CD14-positive monocyte (primary cell): ENCODE measurements at regions not wholly inside any gene's neighbourhood (a gene's known extent, or its start where the extent isn't known, plus 50 kb on each side); places are given as distances from the start of the nearest gene placed in this dataset.
"Not testable (repeated sequence)": the region's sequence is repeated elsewhere in the genome, so short reads cannot be mapped to it uniquely, and the experiment has no call there.

ENCODE experiments used
- DNase-seq, 3 donors: peaks; one replicate each; pipeline ENCODE4 v3.0.0-alpha.2; 2011 to 2022
- H2AFZ ChIP-seq: 2 replicates; pipeline ENCODE4 v1.6.0; 2012; ENCODE audit warnings: mild to moderate bottlenecking, low read depth, low read length, inconsistent platforms; ENCODE audit not compliant: insufficient read depth, poor library complexity, severe bottlenecking
- H3K27ac ChIP-seq, 2 donors: 1 replicate in 1 of 2; 2 replicates in 1 of 2; pipeline ENCODE4 v1.5.1; 2012 to 2013; ENCODE audit warnings: low read length in 2 of 2, control low read depth in 1 of 2, inconsistent platforms in 1 of 2, low read depth in 1 of 2, mild to moderate bottlenecking in 1 of 2
- H3K27me3 ChIP-seq, 2 donors: one replicate each; pipeline versions ENCODE4 v1.6.0 to v1.6.1; 2011 to 2013; ENCODE audit warnings: low read length in 2 of 2; ENCODE audit not compliant: control insufficient read depth in 2 of 2, insufficient read depth in 2 of 2
- H3K36me3 ChIP-seq, 2 donors: replicated peaks in 1 of 2; 1 replicate in 1 of 2; 2 replicates in 1 of 2; pipeline versions ENCODE4 v1.5.1 to v1.6.1; 2012 to 2013; ENCODE audit warnings: low read length in 2 of 2, control low read depth in 1 of 2, inconsistent platforms in 1 of 2, mild to moderate bottlenecking in 1 of 2; ENCODE audit not compliant: insufficient read depth in 2 of 2, control insufficient read depth in 1 of 2
- H3K4me1 ChIP-seq, 2 donors: 1 replicate in 1 of 2; 2 replicates in 1 of 2; pipeline versions ENCODE4 v1.5.1 to v1.6.1; 2012 to 2013; ENCODE audit warnings: low read length in 2 of 2, control low read depth in 1 of 2, inconsistent platforms in 1 of 2, mild to moderate bottlenecking in 1 of 2, moderate library complexity in 1 of 2; ENCODE audit not compliant: insufficient read depth in 2 of 2, control insufficient read depth in 1 of 2
- H3K4me2 ChIP-seq: replicated peaks from 2 replicates; pipeline ENCODE3; 2012; ENCODE audit warnings: low read length, moderate library complexity, mild to moderate bottlenecking; ENCODE audit not compliant: poor library complexity, severe bottlenecking; ENCODE audit errors: extremely low read depth
- H3K4me3 ChIP-seq, 3 experiments: fragments of 200-600 bp in 1 of 3; sonication (generic) in 1 of 3; replicated peaks in 1 of 3; 1 replicate in 2 of 3; 2 replicates in 1 of 3; pipeline ENCODE4 v1.5.1; 2011 to 2013; ENCODE audit warnings: low read length in 3 of 3, mild to moderate bottlenecking in 3 of 3, control low read depth in 2 of 3, low read depth in 2 of 3, inconsistent platforms in 1 of 3, moderate library complexity in 1 of 3
- H3K79me2 ChIP-seq: 2 replicates; pipeline ENCODE4 v1.6.0; 2012; ENCODE audit warnings: mild to moderate bottlenecking, control low read depth, inconsistent platforms, low read length, moderate library complexity; ENCODE audit not compliant: insufficient read depth
- H3K9ac ChIP-seq: 2 replicates; pipeline ENCODE4 v1.6.0; 2017; ENCODE audit warnings: low read length, mild to moderate bottlenecking; ENCODE audit not compliant: insufficient read depth, poor library complexity, severe bottlenecking
- H3K9me3 ChIP-seq, 2 donors: replicated peaks in 1 of 2; 1 replicate in 1 of 2; 2 replicates in 1 of 2; pipeline versions ENCODE4 v1.5.1 to v1.6.1; 2012 to 2013; ENCODE audit warnings: low read length in 2 of 2, control low read depth in 1 of 2; ENCODE audit not compliant: control insufficient read depth in 1 of 2, insufficient read depth in 1 of 2
- H4K20me1 ChIP-seq: 2 replicates; pipeline ENCODE4 v1.6.0; 2012; ENCODE audit warnings: mild to moderate bottlenecking, low read length, control low read depth, moderate library complexity; ENCODE audit not compliant: insufficient read depth
- H3K27ac Mint-ChIP-seq, 7 donors: one replicate each; pipeline ENCODE4 v1.8.0; 2020; ENCODE audit warnings: mild to moderate bottlenecking in 7 of 7, mixed read lengths in 7 of 7, moderate library complexity in 6 of 7, inconsistent platforms in 2 of 7
- H3K27me3 Mint-ChIP-seq, 3 donors: one replicate each; pipeline ENCODE4 v1.8.0; 2021 to 2022; ENCODE audit warnings: low read depth in 3 of 3, mild to moderate bottlenecking in 3 of 3, mixed read lengths in 3 of 3, moderate library complexity in 3 of 3, inconsistent platforms in 1 of 3
- H3K36me3 Mint-ChIP-seq, 2 donors: one replicate each; pipeline ENCODE4 v1.8.0; 2020; ENCODE audit warnings: mixed read lengths in 2 of 2, inconsistent platforms in 1 of 2, mild to moderate bottlenecking in 1 of 2
- H3K4me1 Mint-ChIP-seq: one replicate; pipeline ENCODE4 v1.8.0; 2020; ENCODE audit warnings: mild to moderate bottlenecking, mixed read lengths
- H3K4me3 Mint-ChIP-seq, 2 donors: one replicate each; pipeline ENCODE4 v1.8.0; 2020; ENCODE audit warnings: mild to moderate bottlenecking in 2 of 2, mixed read lengths in 2 of 2, moderate library complexity in 1 of 2
- H3K9me3 Mint-ChIP-seq, 7 donors: one replicate each; pipeline ENCODE4 v1.8.0; 2020 to 2022; ENCODE audit warnings: mixed read lengths in 7 of 7, mild to moderate bottlenecking in 6 of 7, moderate library complexity in 6 of 7, inconsistent platforms in 2 of 7
- WGBS: methylation state at CpG from one replicate; pipeline ENCODE4 v1.1.5; 2013; ENCODE audit warnings: missing lambda C conversion rate; ENCODE audit not compliant: insufficient coverage; 5-methylcytosine and 5-hydroxymethylcytosine counted together
- intact Hi-C, 2 donors: fragments of 100-400 bp; cut with micrococcal nuclease; formaldehyde crosslinking; loops; one replicate each; pipeline versions ENCODE4 v1.15.0 to v1.15.1; 2023

DNA sequence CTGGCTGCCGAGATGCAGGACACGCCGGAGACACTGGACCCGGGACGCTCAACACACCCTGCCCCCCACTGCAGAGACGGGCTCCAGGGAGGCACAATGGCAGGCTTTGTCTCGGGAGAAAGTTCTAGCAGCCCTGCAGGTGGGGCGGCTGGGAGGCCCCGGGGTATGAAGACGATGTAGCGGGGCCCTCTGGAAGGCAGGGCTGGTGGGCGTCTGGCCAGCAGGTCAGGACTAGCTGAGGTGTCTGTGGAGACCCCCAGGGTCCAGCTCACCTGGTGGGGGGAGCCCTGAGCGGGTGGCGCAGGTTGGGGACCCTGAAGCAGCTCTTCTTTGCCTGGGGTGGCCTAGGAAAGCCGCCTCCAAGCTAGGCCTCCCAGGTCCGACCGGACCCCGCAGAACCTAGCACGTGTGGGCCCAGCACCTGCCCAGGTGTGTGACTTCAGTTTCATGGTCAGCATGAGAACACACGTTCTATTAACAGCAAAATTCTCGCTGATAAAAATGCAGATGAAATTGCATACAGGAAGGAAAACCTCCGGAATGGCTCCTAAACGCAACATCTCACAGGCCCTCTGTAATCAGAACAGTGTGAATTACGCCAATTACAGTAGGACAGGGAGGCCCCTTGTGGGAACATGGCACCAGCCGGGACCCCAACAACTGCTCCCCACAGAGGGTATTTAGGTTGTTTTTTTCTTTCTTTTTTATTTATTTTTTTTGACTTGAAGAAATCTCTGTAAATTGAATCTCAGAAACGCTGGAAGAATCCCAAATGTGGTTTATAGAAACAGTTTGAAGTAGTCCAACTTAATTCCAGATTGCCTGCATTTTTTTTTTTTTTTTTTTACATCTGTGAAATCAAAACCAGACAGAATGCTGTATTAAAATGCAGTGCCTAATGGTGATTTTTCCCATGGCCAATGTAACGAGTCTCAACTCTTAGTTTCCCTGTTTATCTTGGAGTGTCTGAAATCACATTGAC lies 195.6 kb upstream of the ZNF469 start:
- H3K27ac ChIP-seq, result not testable (repeated sequence)

DNA sequence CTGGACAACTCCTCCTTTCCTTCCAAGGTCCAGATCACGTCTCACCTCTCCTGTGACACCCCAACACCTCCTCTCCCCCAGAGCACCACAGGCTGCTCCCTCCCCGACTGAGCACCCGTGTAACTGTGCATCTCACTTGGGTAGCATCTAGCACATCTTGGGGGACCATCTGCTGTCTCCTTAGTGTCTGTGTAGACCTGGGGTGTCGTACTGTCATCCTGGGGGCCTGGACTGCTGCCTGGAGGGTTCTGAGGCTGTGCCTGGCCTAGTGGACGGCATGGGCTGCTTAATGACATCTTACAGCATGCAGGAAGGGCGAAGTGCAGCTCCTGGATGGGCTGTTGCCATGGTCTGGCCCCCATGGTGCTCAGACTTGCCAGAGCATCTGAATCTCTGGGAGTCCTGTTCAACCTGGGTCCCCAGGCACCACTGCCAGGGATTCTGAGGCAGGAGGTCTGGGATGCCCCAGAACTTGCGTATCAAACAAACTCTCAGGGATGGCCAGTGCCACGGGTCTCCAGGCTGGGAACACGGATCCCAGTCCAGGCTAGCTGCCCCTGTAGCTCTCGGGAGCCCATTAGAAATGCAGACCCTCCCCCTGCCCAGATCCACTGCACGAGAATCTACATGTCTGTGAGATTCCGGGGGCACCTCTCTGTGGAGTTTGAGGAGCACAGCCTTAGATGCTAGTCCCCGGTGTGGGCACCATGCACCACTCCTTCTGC lies 194.4 kb upstream of the ZNF469 start:
- intact Hi-C loops, result not testable (repeated sequence)
- WGBS, result 89% methylated on average over 5 of the region's 13 CpGs

More for the DNA sequence above, 195.6 kb upstream of the ZNF469 start:
- H4K20me1 ChIP-seq, H3K4me2 ChIP-seq, H3K4me3 Mint-ChIP-seq, H3K36me3 Mint-ChIP-seq, H3K4me1 Mint-ChIP-seq, H2AFZ ChIP-seq, H3K27me3 ChIP-seq, H3K27ac Mint-ChIP-seq, DNase-seq, H3K4me1 ChIP-seq, intact Hi-C loops, H3K79me2 ChIP-seq, H3K36me3 ChIP-seq, H3K9ac ChIP-seq, H3K4me3 ChIP-seq: not testable (repeated sequence)
- H3K9me3 ChIP-seq, result peaks cover 0 to 16% of the 10 kb centered on the region in 2 donors
- peaks cover 10 to 19% (median 13%) of the 10 kb centered on the region in 7 donors for H3K9me3 Mint-ChIP-seq
- H3K27me3 Mint-ChIP-seq, result peaks cover 4 to 17% (median 6%) of the 10 kb centered on the region in 3 donors
- WGBS, result 87% methylated on average over 10 of the region's 27 CpGs

DNA sequence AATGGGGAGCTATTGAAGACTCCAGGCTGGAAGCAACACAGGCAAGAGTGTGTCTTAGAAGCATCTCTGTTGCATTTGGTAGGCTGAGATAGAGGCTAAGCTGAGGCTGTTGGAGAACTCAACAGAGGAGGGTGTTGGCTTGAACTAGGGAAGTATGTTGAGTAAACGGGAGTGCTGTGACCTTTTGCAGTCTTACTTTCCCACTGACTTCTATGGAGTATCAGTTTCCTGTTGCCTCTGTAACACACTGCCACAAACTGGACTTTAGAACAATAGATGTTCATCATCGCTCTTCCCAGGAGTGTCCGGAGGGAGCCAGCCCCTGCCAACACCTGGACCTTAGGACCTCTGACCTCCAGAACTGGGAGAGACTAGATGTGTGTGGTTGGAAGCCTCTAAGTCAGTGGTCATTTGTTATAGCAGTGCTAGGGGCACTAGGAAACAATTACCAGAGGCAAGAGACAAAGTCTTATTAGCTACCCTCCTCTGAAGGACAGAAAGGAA lies 192.1 kb upstream of the ZNF469 start:
- intact Hi-C loops, H3K4me1 Mint-ChIP-seq, H3K4me3 Mint-ChIP-seq, H3K4me2 ChIP-seq, H2AFZ ChIP-seq, H3K27ac ChIP-seq, DNase-seq, H3K9ac ChIP-seq, H3K4me3 ChIP-seq, H3K27me3 ChIP-seq, H3K36me3 Mint-ChIP-seq, H3K4me1 ChIP-seq, H3K36me3 ChIP-seq, H3K79me2 ChIP-seq, H4K20me1 ChIP-seq: not testable (repeated sequence)
- Mint-ChIP-seq H3K27me3 (peaks cover 6 to 16% (median 9%) of the 10 kb centered on the region in 3 donors), H3K9me3 (peaks cover 7 to 19% (median 12%) of the 10 kb centered on the region in 7 donors), H3K27ac (peak overlapping the region in 1 of 7 donors; percentile 59)
- no CpG with 5 or more reads among the region's 3 CpGs for WGBS
- H3K9me3 ChIP-seq, result peaks cover 0 to 16% of the 10 kb centered on the region in 2 donors

More for the DNA sequence above, 194.4 kb upstream of the ZNF469 start:
- not testable (repeated sequence) for H3K36me3 ChIP-seq, H2AFZ ChIP-seq, H3K4me2 ChIP-seq, H3K79me2 ChIP-seq, H3K27ac ChIP-seq, H3K4me3 ChIP-seq, H3K4me1 ChIP-seq, H4K20me1 ChIP-seq, H3K4me1 Mint-ChIP-seq, H3K36me3 Mint-ChIP-seq, H3K27me3 ChIP-seq, H3K27ac Mint-ChIP-seq, H3K4me3 Mint-ChIP-seq, DNase-seq, H3K9ac ChIP-seq
- Mint-ChIP-seq H3K9me3 (peaks cover 10 to 19% (median 15%) of the 10 kb centered on the region in 7 donors), H3K27me3 (peaks cover 4 to 13% (median 5%) of the 10 kb centered on the region in 3 donors)
- peaks cover 0 to 16% of the 10 kb centered on the region in 2 donors for H3K9me3 ChIP-seq

DNA sequence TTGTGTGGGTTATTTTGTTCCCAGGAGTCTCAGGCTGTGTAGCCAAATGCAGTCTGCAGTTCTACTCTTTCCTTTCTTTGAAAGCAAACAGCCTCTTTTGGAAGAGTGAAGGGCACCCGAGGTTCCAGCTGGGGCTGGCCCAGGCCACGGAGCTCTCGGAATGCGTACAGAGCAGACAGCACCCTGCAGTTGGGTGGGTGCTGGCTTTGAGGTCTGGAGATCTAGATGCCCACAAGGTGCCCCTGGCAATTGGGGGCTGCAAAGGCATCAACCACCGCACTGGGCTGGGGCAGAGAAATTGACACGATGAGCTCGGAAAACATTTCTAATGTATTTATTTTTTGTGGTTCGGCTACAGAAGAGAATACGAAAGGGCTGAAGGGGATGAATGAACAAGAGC lies 191.6 kb upstream of the ZNF469 start:
- WGBS, result 98% methylated on average over 8 of the region's 9 CpGs
- H3K36me3 ChIP-seq, H3K27ac ChIP-seq, H4K20me1 ChIP-seq, H3K9ac ChIP-seq, H3K4me2 ChIP-seq, H3K27ac Mint-ChIP-seq, H3K27me3 ChIP-seq, H2AFZ ChIP-seq, H3K36me3 Mint-ChIP-seq, H3K4me1 Mint-ChIP-seq, H3K4me3 Mint-ChIP-seq, H3K4me1 ChIP-seq, intact Hi-C loops, H3K4me3 ChIP-seq, DNase-seq, H3K79me2 ChIP-seq: not testable (repeated sequence)
- H3K27me3 Mint-ChIP-seq, result peaks cover 6 to 13% (median 12%) of the 10 kb centered on the region in 3 donors
- H3K9me3 ChIP-seq, result peaks cover 0 to 16% of the 10 kb centered on the region in 2 donors
- peaks cover 7 to 19% (median 10%) of the 10 kb centered on the region in 7 donors for H3K9me3 Mint-ChIP-seq
